CD4-positive, alpha-beta T cell (primary cell): ENCODE measurements at regions not wholly inside any gene's neighbourhood (a gene's known extent, or its start where the extent isn't known, plus 50 kb on each side); places are given as distances from the start of the nearest gene placed in this dataset.

ENCODE experiments used
- ATAC-seq: fragments of 200-7000 bp; cut with Tn5 transposase; one replicate; pipeline ENCODE4 v1.10.0; 2022; ENCODE audit warnings: mild to moderate bottlenecking; ENCODE audit not compliant: poor library complexity
- CTCF ChIA-PET: fragments of 350-600 bp; sonication (Branson Sonifier 250); formaldehyde crosslinking; loops from one replicate; lab custom pipeline; 2021; ENCODE audit warnings: antibody characterized with exemption, inconsistent platforms; lab: Charles Lee
- POLR2A ChIA-PET: fragments of 350-600 bp; sonication (Branson Sonifier 250); formaldehyde crosslinking; loops from one replicate; lab custom pipeline; 2021; ENCODE audit warnings: antibody characterized with exemption, inconsistent platforms; lab: Charles Lee
- DNase-seq, 14 experiments: peaks; one replicate each; pipeline ENCODE4 v3.0.0-alpha.2; 2013 to 2020; ENCODE audit warnings: mixed read lengths in 2 of 14
- H3K27ac ChIP-seq, 2 donors: one replicate each; pipeline versions ENCODE4 v1.5.1 to v1.7.0; 2013; ENCODE audit warnings: low read length in 2 of 2, low read depth in 1 of 2, mild to moderate bottlenecking in 1 of 2
- H3K27me3 ChIP-seq, 2 experiments: 1 replicate in 1 of 2; 2 replicates in 1 of 2; pipeline versions ENCODE4 v1.6.1 to v1.7.0; 2013; ENCODE audit warnings: low read length in 2 of 2, control low read depth in 1 of 2, mild to moderate bottlenecking in 1 of 2, moderate library complexity in 1 of 2; ENCODE audit not compliant: insufficient read depth in 2 of 2, control insufficient read depth in 1 of 2
- H3K36me3 ChIP-seq: one replicate; pipeline ENCODE4 v1.6.1; 2013; ENCODE audit warnings: low read length, control low read depth; ENCODE audit not compliant: insufficient read depth
- H3K4me1 ChIP-seq: one replicate; pipeline ENCODE4 v1.6.1; 2013; ENCODE audit warnings: low read length, control low read depth; ENCODE audit not compliant: insufficient read depth
- H3K4me3 ChIP-seq: one replicate; pipeline ENCODE4 v1.5.1; 2013; ENCODE audit warnings: mild to moderate bottlenecking, low read length, moderate library complexity
- H3K9me3 ChIP-seq, 2 experiments: 1 replicate in 1 of 2; 2 replicates in 1 of 2; pipeline versions ENCODE4 v1.6.1 to v1.7.0; 2013; ENCODE audit warnings: low read length in 2 of 2, mild to moderate bottlenecking in 2 of 2, control low read depth in 1 of 2, moderate library complexity in 1 of 2; ENCODE audit not compliant: control insufficient read depth in 1 of 2, insufficient read depth in 1 of 2
- H3K27ac Mint-ChIP-seq: one replicate; pipeline ENCODE4 v1.8.0; 2020; ENCODE audit warnings: mixed read lengths
- H3K27me3 Mint-ChIP-seq: one replicate; pipeline ENCODE4 v1.8.0; 2021; ENCODE audit warnings: mixed read lengths
- H3K36me3 Mint-ChIP-seq: one replicate; pipeline ENCODE4 v1.8.0; 2021; ENCODE audit warnings: low read depth, mixed read lengths
- H3K4me1 Mint-ChIP-seq: one replicate; pipeline ENCODE4 v1.8.0; 2021; ENCODE audit warnings: low read depth, mixed read lengths
- H3K4me3 Mint-ChIP-seq: one replicate; pipeline ENCODE4 v1.8.0; 2020; ENCODE audit warnings: mild to moderate bottlenecking, mixed read lengths
- H3K9me3 Mint-ChIP-seq: one replicate; pipeline ENCODE4 v1.8.0; 2020; ENCODE audit warnings: mixed read lengths
- CTCF ChIP-seq: fragments of 200-600 bp; IDR thresholded peaks from one replicate; pipeline ENCODE4 v1.8.0; 2022; ENCODE audit warnings: antibody characterized with exemption, mild to moderate bottlenecking
- intact Hi-C, 2 experiments: fragments of 100-400 bp; cut with DNase I in 1 of 2; cut with micrococcal nuclease in 1 of 2; formaldehyde crosslinking; loops; one replicate each; pipeline versions ENCODE4 v1.15.1 to v1.9.0; 2023 to 2025; cut with DNase I, micrococcal nuclease

GRCh38 chr9:118038713-118039112 is 334.5 kb downstream of the TLR4 start:
- peaks cover 13% of the 10 kb centered on the region for H3K27me3 Mint-ChIP-seq
- ATAC-seq, result no peak
- no peaks in the 10 kb centered on the region for H3K4me1 Mint-ChIP-seq
- H3K4me1 ChIP-seq, result no peaks in the 10 kb centered on the region
- H3K27ac ChIP-seq, result no peak overlapping the region
- no peak overlapping the region for H3K4me3 ChIP-seq
- no peaks in the 10 kb centered on the region for H3K27me3 ChIP-seq
- H3K36me3 ChIP-seq, result no peaks in the 10 kb centered on the region
- intact Hi-C loops, result no loop called here
- H3K9me3 ChIP-seq, result no peaks in the 10 kb centered on the region
- ChIA-PET CTCF (no interaction called here), POLR2A (no interaction called here)
- no peak for DNase-seq
- H3K4me3 Mint-ChIP-seq, result no peak overlapping the region
- H3K9me3 Mint-ChIP-seq, result peaks cover under 1% of the 10 kb centered on the region
- H3K36me3 Mint-ChIP-seq, result no peaks in the 10 kb centered on the region
- TF ChIP-seq CTCF, result no peak
- H3K27ac Mint-ChIP-seq, result no peak overlapping the region

DNA sequence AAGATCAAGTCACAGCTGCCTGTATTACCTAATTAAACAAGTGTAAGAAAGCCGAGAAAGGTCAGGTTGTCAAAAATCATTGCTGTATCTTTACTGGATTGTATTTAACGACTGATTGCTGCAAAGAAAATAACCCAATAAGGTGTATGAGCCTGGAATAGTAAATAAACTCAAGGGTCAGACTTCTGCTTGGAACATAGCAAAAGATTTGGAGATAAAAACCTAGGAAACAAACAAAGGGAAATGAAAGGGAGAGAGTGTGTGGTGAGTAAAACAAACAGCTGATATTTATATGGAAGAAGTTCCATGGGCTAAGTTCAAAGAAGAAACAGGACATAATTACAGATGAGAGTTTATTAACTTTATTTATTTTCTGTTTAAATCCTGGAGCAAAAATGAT is 354.0 kb downstream of the TLR4 start:
- ChIA-PET POLR2A (no interaction called here), CTCF (no interaction called here)
- Mint-ChIP-seq H3K36me3 (no peaks in the 10 kb centered on the region), H3K4me3 (no peak overlapping the region), H3K9me3 (peaks cover 9% of the 10 kb centered on the region), H3K27ac (no peak overlapping the region), H3K27me3 (no peaks in the 10 kb centered on the region), H3K4me1 (no peaks in the 10 kb centered on the region)
- Histone ChIP-seq H3K4me3 (no peak overlapping the region), H3K36me3 (no peaks in the 10 kb centered on the region), H3K9me3 (no peaks in the 10 kb centered on the region), H3K27me3 (no peaks in the 10 kb centered on the region), H3K4me1 (no peaks in the 10 kb centered on the region), H3K27ac (no peak overlapping the region)
- no peak for TF ChIP-seq CTCF
- ATAC-seq (no peak), DNase-seq (no peak)
- intact Hi-C loops, result no loop called here

DNA sequence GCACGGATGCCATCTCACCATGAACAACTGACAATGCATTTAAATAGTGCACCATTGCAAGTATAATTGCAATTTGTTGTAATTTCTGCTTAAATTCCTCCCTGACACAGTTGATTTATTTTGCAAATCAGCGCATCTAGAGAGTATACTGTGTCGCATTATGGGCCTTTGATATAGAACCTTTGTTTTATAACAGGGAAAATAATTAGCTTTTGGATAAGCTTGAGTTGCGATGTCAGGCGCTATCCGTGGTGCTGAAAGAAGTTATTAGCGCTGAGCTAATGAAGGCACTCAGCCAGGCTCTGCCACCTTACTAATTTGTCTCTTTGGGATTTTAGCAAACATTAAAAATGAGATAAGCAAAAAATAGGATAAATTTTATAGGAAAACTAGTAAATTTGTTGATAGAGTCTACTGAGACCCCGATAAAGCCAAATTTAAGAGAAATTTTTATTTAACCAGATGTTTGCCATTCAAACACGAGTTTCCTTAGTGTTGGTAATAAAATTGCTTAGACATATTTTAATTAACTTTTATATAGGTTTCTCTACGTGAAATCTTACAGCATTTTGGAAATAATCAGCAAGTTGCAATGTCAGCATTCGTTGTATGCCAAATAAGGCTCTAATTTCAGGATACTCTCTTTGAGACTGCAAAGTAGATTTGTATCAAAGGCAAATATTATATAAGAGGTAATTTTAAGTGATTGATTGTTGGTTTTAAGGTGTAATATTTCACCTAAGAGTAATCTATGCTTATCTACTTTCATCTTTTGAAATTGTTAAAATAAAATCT is 355.5 kb downstream of the TLR4 start:
- Histone ChIP-seq H3K9me3 (no peaks in the 10 kb centered on the region), H3K36me3 (no peaks in the 10 kb centered on the region), H3K4me1 (no peaks in the 10 kb centered on the region), H3K27me3 (no peaks in the 10 kb centered on the region), H3K4me3 (no peak overlapping the region), H3K27ac (no peak overlapping the region)
- no peak for TF ChIP-seq CTCF
- H3K4me1 Mint-ChIP-seq, result no peaks in the 10 kb centered on the region
- no peaks in the 10 kb centered on the region for H3K36me3 Mint-ChIP-seq
- intact Hi-C loops, result no loop called here
- ATAC-seq, result no peak
- no peak overlapping the region for H3K27ac Mint-ChIP-seq
- DNase-seq, result no peak
- ChIA-PET POLR2A (interaction anchor here (0.5 kb wide), 1 partner anchor 10 kb away, joined by 4 read pairs; no protein-coding TSS in a partner anchor), CTCF (no interaction called here)
- H3K9me3 Mint-ChIP-seq, result peaks cover 9% of the 10 kb centered on the region
- no peak overlapping the region for H3K4me3 Mint-ChIP-seq
- H3K27me3 Mint-ChIP-seq, result no peaks in the 10 kb centered on the region
